ENCODE measurements at regions not wholly inside any gene's neighbourhood (a gene's known extent, or its start where the extent isn't known, plus 50 kb on each side); places are given as distances from the start of the nearest gene placed in this dataset.

- H3K9me3 ChIP-seq (ENCODE audit: control insufficient read depth, insufficient read depth, low read depth, low read length) = no peaks in the 10 kb centered on the region
- TF ChIP-seq EZH2 (IDR thresholded peaks at IDR 0.05; ENCODE audit: low read length, missing control alignments) (no peak), CTCF (conservative IDR thresholded peaks at IDR 0.05 in 1 of 2, IDR thresholded peaks at IDR 0.05 in 1 of 2; ENCODE audit: low read depth in 1 of 2, low read length in 2 of 2) (no peak)
- no peaks in the 10 kb centered on the region for H3K27me3 ChIP-seq (ENCODE audit: control insufficient read depth, insufficient read depth, low read length)
- no peaks in the 10 kb centered on the region for H4K20me1 ChIP-seq (ENCODE audit: control insufficient read depth, extremely low read depth, insufficient read depth, low read length)
- no peaks in the 10 kb centered on the region for H3K36me3 ChIP-seq (ENCODE audit: control insufficient read depth, insufficient read depth, low read length)
- no peak overlapping the region for H3K9ac ChIP-seq (ENCODE audit: insufficient read depth, low read length)
- no peaks in the 10 kb centered on the region for H3K79me2 ChIP-seq (ENCODE audit: control insufficient read depth, insufficient read depth, low read length)
- H3K4me2 ChIP-seq (ENCODE audit: extremely low read depth, insufficient read depth, low read length) = no peak overlapping the region
- H3K4me3 ChIP-seq (replicated peaks in 1 of 4; ENCODE audit: control extremely low read depth in 1 of 4, insufficient read depth in 1 of 4, low read depth in 3 of 4, low read length in 4 of 4) = no peak overlapping the region
- no peak for DNase-seq (ENCODE audit: low read depth in 2 of 2)
- H3K27ac ChIP-seq (ENCODE audit: insufficient read depth, low read length) = no peak overlapping the region
- no peak overlapping the region for H2AFZ ChIP-seq (ENCODE audit: low read length)
- H3K4me1 ChIP-seq (ENCODE audit: control insufficient read depth, extremely low read depth, insufficient read depth, low read length) = no peaks in the 10 kb centered on the region
Observed at GRCh38 chr5:135776457-135776856, 58.0 kb upstream of the SLC25A48 start.

- no peak overlapping the region for H3K4me3 ChIP-seq (replicated peaks in 1 of 4; ENCODE audit: control extremely low read depth in 1 of 4, insufficient read depth in 1 of 4, low read depth in 3 of 4, low read length in 4 of 4)
- no peaks in the 10 kb centered on the region for H3K4me1 ChIP-seq (ENCODE audit: control insufficient read depth, extremely low read depth, insufficient read depth, low read length)
- no peaks in the 10 kb centered on the region for H4K20me1 ChIP-seq (ENCODE audit: control insufficient read depth, extremely low read depth, insufficient read depth, low read length)
- no peaks in the 10 kb centered on the region for H3K36me3 ChIP-seq (ENCODE audit: control insufficient read depth, insufficient read depth, low read length)
- no peak overlapping the region for H2AFZ ChIP-seq (ENCODE audit: low read length)
- no peak overlapping the region for H3K9ac ChIP-seq (ENCODE audit: insufficient read depth, low read length)
- H3K27ac ChIP-seq (ENCODE audit: insufficient read depth, low read length) = no peak overlapping the region
- no peak overlapping the region for H3K4me2 ChIP-seq (ENCODE audit: extremely low read depth, insufficient read depth, low read length)
- no peaks in the 10 kb centered on the region for H3K9me3 ChIP-seq (ENCODE audit: control insufficient read depth, insufficient read depth, low read depth, low read length)
- no peak for TF ChIP-seq CTCF (conservative IDR thresholded peaks at IDR 0.05 in 1 of 2, IDR thresholded peaks at IDR 0.05 in 1 of 2; ENCODE audit: low read depth in 1 of 2, low read length in 2 of 2)
- no peak for TF ChIP-seq EZH2 (IDR thresholded peaks at IDR 0.05; ENCODE audit: low read length, missing control alignments)
- DNase-seq (ENCODE audit: low read depth in 2 of 2) = no peak
- no peaks in the 10 kb centered on the region for H3K79me2 ChIP-seq (ENCODE audit: control insufficient read depth, insufficient read depth, low read length)
- no peaks in the 10 kb centered on the region for H3K27me3 ChIP-seq (ENCODE audit: control insufficient read depth, insufficient read depth, low read length)
Observed at GRCh38 chr5:135761746-135762145, 72.7 kb upstream of the SLC25A48 start.

GRCh38 chr5:135759149-135759784 lies 75.2 kb upstream of the SLC25A48 start:
- DNase-seq (ENCODE audit: low read depth in 2 of 2) = no peak
- no peaks in the 10 kb centered on the region for H4K20me1 ChIP-seq (ENCODE audit: control insufficient read depth, extremely low read depth, insufficient read depth, low read length)
- no peaks in the 10 kb centered on the region for H3K9me3 ChIP-seq (ENCODE audit: control insufficient read depth, insufficient read depth, low read depth, low read length)
- no peak overlapping the region for H3K9ac ChIP-seq (ENCODE audit: insufficient read depth, low read length)
- H3K36me3 ChIP-seq (ENCODE audit: control insufficient read depth, insufficient read depth, low read length) = no peaks in the 10 kb centered on the region
- H3K4me3 ChIP-seq (replicated peaks in 1 of 4; ENCODE audit: control extremely low read depth in 1 of 4, insufficient read depth in 1 of 4, low read depth in 3 of 4, low read length in 4 of 4) = no peak overlapping the region
- no peaks in the 10 kb centered on the region for H3K79me2 ChIP-seq (ENCODE audit: control insufficient read depth, insufficient read depth, low read length)
- H3K4me2 ChIP-seq (ENCODE audit: extremely low read depth, insufficient read depth, low read length) = no peak overlapping the region
- no peak overlapping the region for H2AFZ ChIP-seq (ENCODE audit: low read length)
- H3K27ac ChIP-seq (ENCODE audit: insufficient read depth, low read length) = no peak overlapping the region
- H3K27me3 ChIP-seq (ENCODE audit: control insufficient read depth, insufficient read depth, low read length) = no peaks in the 10 kb centered on the region
- no peak for TF ChIP-seq EZH2 (IDR thresholded peaks at IDR 0.05; ENCODE audit: low read length, missing control alignments)
- no peak for TF ChIP-seq CTCF (conservative IDR thresholded peaks at IDR 0.05 in 1 of 2, IDR thresholded peaks at IDR 0.05 in 1 of 2; ENCODE audit: low read depth in 1 of 2, low read length in 2 of 2)
- H3K4me1 ChIP-seq (ENCODE audit: control insufficient read depth, extremely low read depth, insufficient read depth, low read length) = no peaks in the 10 kb centered on the region

Data from fibroblast of lung (primary cell).